ENCODE measurements at regions not wholly inside any gene's neighbourhood (a gene's known extent, or its start where the extent isn't known, plus 50 kb on each side); places are given as distances from the start of the nearest gene placed in this dataset.

GRCh38 chr6:1040393-1040792, 271.5 kb upstream of the FOXQ1 start:
- TF ChIP-seq POLR2AphosphoS5 (IDR thresholded peaks at IDR 0.05; ENCODE audit: low read depth, low read length), result no peak
- TF ChIP-seq TAF1 (IDR thresholded peaks at IDR 0.05; ENCODE audit: borderline replicate concordance, insufficient read depth, low read length), result no peak
